HepG2 (cell line): ENCODE measurements at regions not wholly inside any gene's neighbourhood (a gene's known extent, or its start where the extent isn't known, plus 50 kb on each side); places are given as distances from the start of the nearest gene placed in this dataset.

Experiments
- BRD4 ChIP-seq: sonication (generic); formaldehyde crosslinking; IDR thresholded peaks from 2 replicates; pipeline ENCODE4 v1.4.0; 2020; ENCODE audit warnings: missing genetic modification reagents
- CTCF ChIP-seq: sonication (generic); formaldehyde crosslinking; IDR thresholded peaks from 2 replicates; pipeline ENCODE4 v1.5.0; 2020; ENCODE audit warnings: mild to moderate bottlenecking, missing genetic modification reagents, moderate library complexity
- EZH2 ChIP-seq: conservative IDR thresholded peaks from 2 replicates; pipeline ENCODE4 v1.6.1; 2012; ENCODE audit warnings: mild to moderate bottlenecking, low read depth, low read length, moderate library complexity
- MYPOP ChIP-seq: sonication (generic); formaldehyde crosslinking; IDR thresholded peaks from 2 replicates; pipeline ENCODE4 v1.8.1; 2023; ENCODE audit warnings: mild to moderate bottlenecking, moderate library complexity, missing genetic modification reagents
- SYNCRIP ChIP-seq: fragments of 200-400 bp; formaldehyde crosslinking; IDR thresholded peaks from 2 replicates; pipeline ENCODE4 v1.6.1; 2018; ENCODE audit warnings: mild to moderate bottlenecking, low read depth, low read length; ENCODE audit not compliant: insufficient read depth
- THYN1 ChIP-seq: sonication (generic); formaldehyde crosslinking; IDR thresholded peaks from 2 replicates; pipeline ENCODE4 v1.8.1; 2023; ENCODE audit warnings: low read depth, mild to moderate bottlenecking, moderate library complexity, missing genetic modification reagents, borderline replicate concordance
- ZBTB33 ChIP-seq: sonication (generic); formaldehyde crosslinking; IDR thresholded peaks from 2 replicates; pipeline ENCODE4 v1.4.0; 2020; ENCODE audit warnings: missing genetic modification reagents
- ZNF513 ChIP-seq: sonication (generic); formaldehyde crosslinking; conservative IDR thresholded peaks from 2 replicates; pipeline ENCODE4 v1.5.0; 2020; ENCODE audit warnings: missing genetic modification reagents
- ZNF558 ChIP-seq: sonication (generic); formaldehyde crosslinking; IDR thresholded peaks from 2 replicates; pipeline ENCODE4 v1.9.0; 2022; ENCODE audit warnings: mild to moderate bottlenecking, missing genetic modification reagents, borderline replicate concordance

GRCh38 chr14:61614693-61615092, 80.6 kb upstream of the HIF1A start:
- TF ChIP-seq EZH2 (no peak), THYN1 (CRISPR knock-in tag) (no peak), MYPOP (CRISPR knock-in tag) (no peak), ZNF558 (CRISPR knock-in tag) (no peak), ZBTB33 (CRISPR knock-in tag) (no peak), BRD4 (CRISPR knock-in tag) (no peak), ZNF513 (CRISPR knock-in tag) (no peak), CTCF (CRISPR knock-in tag) (no peak), SYNCRIP (no peak)
